ENCODE measurements at regions not wholly inside any gene's neighbourhood (a gene's known extent, or its start where the extent isn't known, plus 50 kb on each side); places are given as distances from the start of the nearest gene placed in this dataset.

- Mint-ChIP-seq H3K4me1 (peaks cover 7 to 8% of the 10 kb centered on the region in 2 donors), H3K4me3 (no peak overlapping the region), H3K9me3 (no peaks in the 10 kb centered on the region), H3K27me3 (ENCODE audit: low read depth in 2 of 2) (no peaks in the 10 kb centered on the region), H3K36me3 (no peaks in the 10 kb centered on the region), H3K27ac (no peak overlapping the region)
- no peak overlapping the region for H3K27ac ChIP-seq (ENCODE audit: low read length)
- H3K27me3 ChIP-seq (ENCODE audit: control insufficient read depth, insufficient read depth, low read length), result no peaks in the 10 kb centered on the region
- ATAC-seq, result no peak
- H3K36me3 ChIP-seq (ENCODE audit: control insufficient read depth, insufficient read depth, low read length), result no peaks in the 10 kb centered on the region
- H3K4me3 ChIP-seq (ENCODE audit: low read length), result no peak overlapping the region
- H3K9me3 ChIP-seq (ENCODE audit: control insufficient read depth, insufficient read depth, low read length), result no peaks in the 10 kb centered on the region
- 92% methylated on average over 5 of the region's 5 CpGs for WGBS (ENCODE audit: insufficient coverage)
- no peak for TF ChIP-seq CTCF (IDR thresholded peaks at IDR 0.05)
- DNase-seq, result no peak
- no peaks in the 10 kb centered on the region for H3K4me1 ChIP-seq (ENCODE audit: control insufficient read depth, insufficient read depth, low read length)
- intact Hi-C loops (cut with micrococcal nuclease), result no loop called here
Observed at GRCh38 chr1:234942879-234943506, 185.6 kb downstream of the TOMM20 start.

- Histone ChIP-seq H3K36me3 (ENCODE audit: control insufficient read depth, insufficient read depth, low read length) (no peaks in the 10 kb centered on the region), H3K4me3 (ENCODE audit: low read length) (no peak overlapping the region), H3K27ac (ENCODE audit: low read length) (no peak overlapping the region), H3K4me1 (ENCODE audit: control insufficient read depth, insufficient read depth, low read length) (no peaks in the 10 kb centered on the region), H3K27me3 (ENCODE audit: control insufficient read depth, insufficient read depth, low read length) (no peaks in the 10 kb centered on the region), H3K9me3 (ENCODE audit: control insufficient read depth, insufficient read depth, low read length) (no peaks in the 10 kb centered on the region)
- intact Hi-C loops (cut with micrococcal nuclease), result no loop called here
- TF ChIP-seq CTCF (IDR thresholded peaks at IDR 0.05), result no peak
- H3K9me3 Mint-ChIP-seq, result no peaks in the 10 kb centered on the region
- H3K36me3 Mint-ChIP-seq, result no peaks in the 10 kb centered on the region
- H3K27me3 Mint-ChIP-seq (ENCODE audit: low read depth in 2 of 2), result no peaks in the 10 kb centered on the region
- no peak overlapping the region for H3K27ac Mint-ChIP-seq
- no peak overlapping the region for H3K4me3 Mint-ChIP-seq
- peaks cover 7 to 8% of the 10 kb centered on the region in 2 donors for H3K4me1 Mint-ChIP-seq
- DNase-seq (peak in 1 of 2 donors; percentile 1), ATAC-seq (no peak)
- WGBS (ENCODE audit: insufficient coverage), result 89% methylated on average over 3 of the region's 4 CpGs
Observed at GRCh38 chr1:234942012-234942332, 186.7 kb downstream of the TOMM20 start.

GRCh38 chr1:234941321-234942011, 187.2 kb downstream of the TOMM20 start:
- no peaks in the 10 kb centered on the region for H3K27me3 ChIP-seq (ENCODE audit: control insufficient read depth, insufficient read depth, low read length)
- WGBS (ENCODE audit: insufficient coverage), result 87% methylated on average over 3 of the region's 3 CpGs
- TF ChIP-seq CTCF (IDR thresholded peaks at IDR 0.05), result no peak
- H3K27me3 Mint-ChIP-seq (ENCODE audit: low read depth in 2 of 2), result no peaks in the 10 kb centered on the region
- H3K27ac Mint-ChIP-seq, result no peak overlapping the region
- intact Hi-C loops (cut with micrococcal nuclease), result no loop called here
- no peak overlapping the region for H3K4me3 ChIP-seq (ENCODE audit: low read length)
- H3K36me3 ChIP-seq (ENCODE audit: control insufficient read depth, insufficient read depth, low read length), result no peaks in the 10 kb centered on the region
- H3K9me3 Mint-ChIP-seq, result no peaks in the 10 kb centered on the region
- H3K9me3 ChIP-seq (ENCODE audit: control insufficient read depth, insufficient read depth, low read length), result no peaks in the 10 kb centered on the region
- peaks cover 7 to 8% of the 10 kb centered on the region in 2 donors for H3K4me1 Mint-ChIP-seq
- H3K36me3 Mint-ChIP-seq, result no peaks in the 10 kb centered on the region
- no peak overlapping the region for H3K4me3 Mint-ChIP-seq
- H3K27ac ChIP-seq (ENCODE audit: low read length), result no peak overlapping the region
- peak in 1 of 3 donors; percentile 73 for ATAC-seq
- H3K4me1 ChIP-seq (ENCODE audit: control insufficient read depth, insufficient read depth, low read length), result no peaks in the 10 kb centered on the region
- no peak for DNase-seq

GRCh38 chr1:234940841-234941240, 187.8 kb downstream of the TOMM20 start:
- Mint-ChIP-seq H3K27ac (no peak overlapping the region), H3K4me1 (peaks cover 7 to 8% of the 10 kb centered on the region in 2 donors), H3K4me3 (no peak overlapping the region), H3K9me3 (no peaks in the 10 kb centered on the region), H3K27me3 (ENCODE audit: low read depth in 2 of 2) (no peaks in the 10 kb centered on the region), H3K36me3 (no peaks in the 10 kb centered on the region)
- intact Hi-C loops (cut with micrococcal nuclease), result no loop called here
- H3K27me3 ChIP-seq (ENCODE audit: control insufficient read depth, insufficient read depth, low read length), result no peaks in the 10 kb centered on the region
- ATAC-seq (no peak), DNase-seq (peak in 1 of 2 donors; percentile 1)
- H3K27ac ChIP-seq (ENCODE audit: low read length), result no peak overlapping the region
- no peak for TF ChIP-seq CTCF (IDR thresholded peaks at IDR 0.05)
- no peak overlapping the region for H3K4me3 ChIP-seq (ENCODE audit: low read length)
- H3K9me3 ChIP-seq (ENCODE audit: control insufficient read depth, insufficient read depth, low read length), result no peaks in the 10 kb centered on the region
- H3K36me3 ChIP-seq (ENCODE audit: control insufficient read depth, insufficient read depth, low read length), result no peaks in the 10 kb centered on the region
- H3K4me1 ChIP-seq (ENCODE audit: control insufficient read depth, insufficient read depth, low read length), result no peaks in the 10 kb centered on the region
- 86% methylated on average over 7 of the region's 7 CpGs for WGBS (ENCODE audit: insufficient coverage)
